Femur (tissue), 1 donor: ENCODE measurements at regions not wholly inside any gene's neighbourhood (a gene's known extent, or its start where the extent isn't known, plus 50 kb on each side); places are given as distances from the start of the nearest gene placed in this dataset.
A peak's percentile ranks its signal among the peaks of the same experiment; 100 is the strongest.

ENCODE experiments used
- DNase-seq: peaks from one replicate; pipeline ENCODE4 v3.0.0-alpha.2; 2017

DNA sequence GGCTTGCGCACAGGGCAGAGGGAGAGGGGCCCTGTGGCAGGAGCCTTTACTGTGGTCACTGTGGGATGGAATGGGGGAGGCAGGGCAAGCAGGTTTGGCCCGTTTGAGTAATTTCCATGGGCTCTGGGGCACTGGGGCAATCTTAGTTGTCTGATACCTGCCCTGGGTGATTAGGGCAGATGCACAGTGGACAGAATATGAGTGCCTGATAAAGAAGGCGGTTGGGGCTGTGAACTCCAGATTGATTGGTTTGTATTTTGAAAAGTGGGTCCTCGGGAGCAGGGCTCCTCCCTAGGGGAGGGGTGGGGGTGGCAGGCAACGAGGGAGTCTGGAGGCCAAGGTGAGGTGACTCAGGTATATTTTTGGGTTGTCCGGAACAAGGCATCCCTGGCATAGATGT, 247.5 kb downstream of the NSG2 start:
- DNase-seq, result no peak

- DNase-seq, result no peak
These were observed 248.0 kb downstream of the NSG2 start for GRCh38 chr5:174293481-174293880.

GRCh38 chr5:174294891-174295620, 249.6 kb downstream of the NSG2 start:
- no peak for DNase-seq

GRCh38 chr5:174295702-174296436, 250.4 kb downstream of the NSG2 start:
- DNase-seq, result peak; percentile 44

- DNase-seq, result no peak
These were observed 254.8 kb downstream of the NSG2 start for GRCh38 chr5:174300118-174300940.

- peak; percentile 50 for DNase-seq
These were observed 255.6 kb downstream of the NSG2 start for GRCh38 chr5:174300941-174301761.

GRCh38 chr5:174301848-174302625, 256.5 kb downstream of the NSG2 start:
- peak; percentile 3 for DNase-seq

DNA sequence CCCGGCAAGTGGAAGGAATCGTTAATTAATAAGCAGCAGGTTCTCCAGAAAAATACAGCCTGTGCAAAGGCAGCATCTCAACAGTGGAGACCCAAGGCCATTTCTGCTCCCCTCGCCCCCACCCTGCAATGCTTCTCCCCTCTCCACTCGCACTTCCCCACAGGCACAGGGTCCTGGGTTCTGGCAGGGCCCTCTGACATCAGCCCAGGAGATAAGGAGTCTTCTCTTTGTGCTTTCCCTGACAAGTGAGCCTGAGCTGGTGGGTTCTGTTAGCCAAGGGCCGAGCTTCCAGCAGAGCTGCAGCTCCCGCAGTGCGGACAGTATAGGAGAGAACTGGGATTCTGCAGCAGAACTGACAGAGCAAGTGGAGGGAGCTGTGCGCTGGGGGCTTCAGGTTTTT, 257.5 kb downstream of the NSG2 start:
- DNase-seq, result no peak

DNA sequence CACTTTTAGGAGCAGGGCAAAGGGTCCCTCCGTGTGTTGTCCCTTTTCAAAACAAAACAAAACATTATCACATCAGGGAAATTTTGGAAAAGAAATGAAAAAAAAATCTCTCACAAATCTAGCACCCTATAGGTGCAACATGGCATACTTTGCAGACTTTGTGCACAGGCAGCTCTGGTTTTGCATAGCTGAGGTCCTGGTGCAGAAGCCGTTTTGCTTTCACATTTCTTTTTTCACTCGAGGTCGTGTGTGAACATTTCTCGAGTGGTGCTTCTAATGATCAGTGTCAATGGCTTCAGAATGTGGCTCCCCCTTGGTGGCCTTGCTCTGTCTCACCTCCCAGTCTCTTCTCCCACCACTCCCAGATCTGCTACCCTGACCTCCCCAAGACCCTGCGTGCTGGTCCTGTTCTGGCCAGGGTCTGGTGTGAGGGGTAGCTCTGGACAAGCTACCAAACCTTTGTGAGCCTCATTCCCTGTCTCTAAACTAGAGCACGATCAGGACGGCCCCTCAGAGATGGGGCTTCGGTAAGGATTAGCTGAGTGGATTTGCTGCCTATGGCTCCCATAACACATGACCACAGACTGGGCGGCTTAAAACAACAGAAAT, 258.0 kb downstream of the NSG2 start:
- peak; percentile 4 for DNase-seq

DNA sequence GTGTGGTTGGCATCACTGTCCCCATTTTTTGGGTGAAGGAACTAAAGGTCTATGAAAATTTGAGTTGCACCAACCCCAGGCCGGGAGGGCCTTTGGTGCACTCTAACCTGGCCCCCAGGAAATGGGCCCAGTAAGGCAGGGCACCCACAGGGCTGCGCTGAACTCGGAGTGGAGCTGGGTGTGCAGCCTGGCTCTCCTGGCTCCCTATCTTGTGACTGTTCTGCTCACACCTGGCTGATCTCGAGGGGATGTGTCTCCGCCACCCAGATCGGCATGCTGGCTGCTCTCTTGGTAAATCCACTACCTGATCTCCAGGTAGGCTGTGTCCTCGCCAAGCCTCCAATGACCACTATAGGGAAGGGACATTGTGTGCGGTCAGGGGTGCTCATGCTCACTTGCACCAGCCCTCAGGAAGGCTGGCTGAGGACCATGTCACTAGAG, 259.8 kb downstream of the NSG2 start:
- DNase-seq, result peak; percentile 2

DNA sequence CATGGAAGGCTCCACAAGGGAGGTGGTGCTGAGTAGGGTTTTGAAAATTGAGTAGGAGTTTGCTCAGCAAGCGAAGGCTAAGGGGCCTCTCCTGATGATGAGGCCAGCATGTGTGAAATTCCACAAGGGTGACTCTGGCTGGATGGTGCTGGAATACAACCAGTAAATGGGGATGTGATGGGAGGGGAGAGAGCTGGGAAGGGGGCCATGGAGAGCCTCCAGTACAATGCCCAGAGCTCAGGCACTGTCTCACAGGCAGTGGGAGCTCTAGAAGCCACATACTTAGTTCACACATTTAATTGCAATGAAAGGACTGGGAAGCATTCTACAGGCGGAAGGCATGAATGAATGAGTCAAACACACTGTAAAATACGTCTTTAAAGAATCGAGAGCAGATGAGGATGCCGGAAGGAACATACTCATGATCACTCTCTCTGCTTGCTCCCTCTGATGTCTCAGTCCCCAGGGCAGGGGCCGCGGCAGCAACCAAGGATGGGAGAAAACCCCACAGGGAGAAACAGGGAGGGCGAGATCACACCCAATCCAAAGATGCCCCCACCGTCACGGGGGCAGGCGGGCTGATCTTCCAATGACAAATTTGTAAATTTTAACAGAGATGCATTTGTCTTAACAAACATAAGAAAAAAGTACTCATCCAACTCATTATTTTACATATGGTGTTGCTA, 261.0 kb downstream of the NSG2 start:
- DNase-seq, result peak; percentile 4

DNA sequence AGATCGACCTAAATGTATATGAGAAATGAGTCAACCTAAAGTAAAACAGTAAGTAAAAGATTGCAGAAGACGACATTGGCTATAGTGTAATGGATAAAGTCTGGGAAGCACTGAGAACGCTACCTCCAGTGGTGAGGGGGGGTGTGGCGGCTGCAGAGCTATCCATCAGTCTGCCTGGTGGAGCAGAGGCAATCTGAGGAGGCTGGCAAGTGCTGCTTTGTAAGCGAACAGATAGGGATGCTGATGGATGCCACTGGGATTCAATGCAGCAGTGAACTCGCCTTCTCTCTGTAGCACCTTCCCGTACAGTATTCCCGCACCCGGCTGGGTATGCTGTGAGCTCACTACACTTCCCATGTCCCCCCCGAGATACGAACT, 261.5 kb downstream of the NSG2 start:
- DNase-seq, result peak; percentile 3

- no peak for DNase-seq
These were observed 262.3 kb downstream of the NSG2 start for GRCh38 chr5:174307656-174308271.

GRCh38 chr5:174309131-174309795, 263.8 kb downstream of the NSG2 start:
- DNase-seq, result peak; percentile 5

GRCh38 chr5:174310243-174310642, 264.7 kb downstream of the NSG2 start:
- DNase-seq, result peak; percentile 8

DNA sequence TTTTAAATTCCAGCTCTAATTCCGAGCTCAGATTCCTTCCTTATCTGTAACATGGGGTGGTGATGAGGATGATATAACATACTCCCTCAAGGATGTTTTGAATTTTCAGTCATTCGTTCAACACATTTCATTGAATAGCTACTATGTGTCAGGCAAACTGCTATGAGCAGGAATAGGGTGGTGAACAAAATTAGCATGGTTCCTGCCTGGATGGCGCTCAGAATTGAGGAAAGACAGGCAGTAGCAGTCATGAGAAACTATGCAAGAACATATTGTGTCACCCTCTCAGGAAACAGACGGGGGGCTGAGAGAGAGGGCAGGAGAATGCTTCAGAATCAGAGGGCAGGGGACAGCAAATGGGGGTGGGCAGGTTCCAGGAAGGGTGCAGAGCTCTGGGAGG, 265.2 kb downstream of the NSG2 start:
- DNase-seq, result no peak

DNA sequence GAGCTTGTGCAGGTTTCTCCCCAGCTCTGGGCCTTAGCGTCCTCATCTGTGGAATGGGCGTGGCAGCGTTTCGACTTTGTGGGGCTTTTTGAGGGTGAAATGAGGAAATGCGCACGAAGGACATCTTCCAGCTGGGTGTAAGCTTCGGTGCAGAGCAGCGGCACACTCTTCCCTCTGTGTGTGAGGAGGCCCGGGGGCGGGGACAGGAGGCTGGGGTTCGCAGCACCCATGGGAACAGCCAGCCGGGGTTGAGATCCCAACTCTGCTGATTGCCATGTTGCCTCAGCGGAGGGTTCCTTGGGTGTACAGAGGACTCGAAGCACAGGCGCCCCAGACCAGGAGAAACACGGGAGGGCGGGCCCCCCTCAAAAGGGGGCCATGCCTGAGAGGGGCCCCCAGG, 265.6 kb downstream of the NSG2 start:
- no peak for DNase-seq

DNA sequence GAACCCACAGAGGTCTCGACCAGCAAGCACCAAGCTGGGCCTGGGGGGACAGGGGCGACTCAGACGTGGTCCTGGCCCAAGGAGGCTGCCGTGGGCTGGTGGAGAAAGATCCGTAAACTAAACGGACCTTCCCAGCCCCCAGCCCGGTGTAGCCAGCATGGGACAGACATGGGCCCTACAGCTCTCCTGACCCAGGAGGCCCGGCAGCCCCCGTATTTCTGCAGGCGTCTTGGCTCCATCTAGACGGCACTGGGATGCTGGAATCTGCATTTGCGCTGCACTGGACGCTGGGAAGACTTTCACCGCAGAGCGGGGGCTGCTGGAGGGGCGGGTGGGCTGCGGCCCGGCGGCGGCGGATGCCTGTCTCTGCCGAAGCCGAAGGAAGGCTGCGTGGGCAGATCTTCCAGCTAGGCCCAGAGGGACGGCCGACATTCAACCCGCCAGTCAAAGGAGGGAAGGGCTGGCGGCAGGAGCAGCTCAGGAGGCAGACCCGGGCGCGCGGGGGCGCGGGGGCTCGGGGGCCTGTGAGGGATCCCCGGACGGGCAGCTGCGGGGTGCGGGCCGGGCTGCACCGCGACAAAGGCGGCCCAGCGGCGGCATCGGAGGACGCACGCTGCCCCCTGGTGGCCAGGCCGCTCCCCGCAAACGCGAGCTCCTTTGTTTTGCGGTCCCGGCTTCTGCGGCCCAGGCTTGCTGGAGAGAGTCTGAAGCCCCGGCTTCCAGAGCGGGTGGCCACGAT, 266.2 kb downstream of the NSG2 start:
- DNase-seq, result peak; percentile 77

DNA sequence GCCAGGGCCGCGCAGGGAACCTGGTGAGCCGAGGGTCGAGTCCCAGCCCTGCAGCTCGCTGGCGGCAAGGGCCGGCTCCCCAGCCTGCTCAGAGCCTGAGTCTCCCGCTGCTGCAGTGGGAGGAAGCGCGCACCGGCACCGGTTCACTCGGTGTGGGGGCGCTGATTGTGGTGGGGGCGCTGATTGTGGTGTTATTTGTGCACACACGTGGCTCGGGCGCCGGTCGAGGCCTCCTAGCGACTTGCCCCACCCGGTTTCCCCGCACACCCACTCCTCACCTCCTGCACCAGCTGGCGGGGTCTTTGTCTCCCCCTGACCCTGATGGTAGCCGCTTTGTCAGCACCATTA, 266.7 kb downstream of the NSG2 start:
- no peak for DNase-seq
